OCI-M1 (cell line): ENCODE measurements at regions not wholly inside any gene's neighbourhood (a gene's known extent, or its start where the extent isn't known, plus 50 kb on each side); places are given as distances from the start of the nearest gene placed in this dataset.
"Not testable (repeated sequence)": the region's sequence is repeated elsewhere in the genome, so short reads cannot be mapped to it uniquely, and the experiment has no call there.

Experiments
- DNase-seq: peaks from one replicate; lab custom pipeline; 2025; lab: John Stamatoyannopoulos, UW

DNA sequence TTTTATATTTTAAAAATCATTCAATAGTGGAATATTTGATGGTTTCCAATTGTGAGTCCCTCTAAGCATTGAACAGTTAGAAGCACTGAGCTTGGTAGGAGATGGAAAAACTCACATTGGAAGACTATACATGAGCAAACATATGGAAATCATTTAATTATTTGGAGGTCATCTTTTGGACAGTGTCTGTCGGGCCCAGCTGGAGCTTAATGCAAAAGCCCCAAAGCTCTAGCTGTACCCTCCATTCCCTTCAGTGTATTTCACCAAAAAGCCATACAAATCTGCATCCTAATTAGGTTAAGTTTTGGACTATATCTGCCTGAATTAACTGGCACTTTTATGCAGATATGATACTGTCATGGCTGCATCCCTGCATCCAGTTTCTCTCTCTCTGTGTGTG, 365.7 kb downstream of the FLRT2 start:
- DNase-seq = no peak

GRCh38 chr14:85892251-85892650, 362.3 kb downstream of the FLRT2 start:
- no peak for DNase-seq

- DNase-seq = no peak
Measured at GRCh38 chr14:85883966-85884365, 354.0 kb downstream of the FLRT2 start.

DNA sequence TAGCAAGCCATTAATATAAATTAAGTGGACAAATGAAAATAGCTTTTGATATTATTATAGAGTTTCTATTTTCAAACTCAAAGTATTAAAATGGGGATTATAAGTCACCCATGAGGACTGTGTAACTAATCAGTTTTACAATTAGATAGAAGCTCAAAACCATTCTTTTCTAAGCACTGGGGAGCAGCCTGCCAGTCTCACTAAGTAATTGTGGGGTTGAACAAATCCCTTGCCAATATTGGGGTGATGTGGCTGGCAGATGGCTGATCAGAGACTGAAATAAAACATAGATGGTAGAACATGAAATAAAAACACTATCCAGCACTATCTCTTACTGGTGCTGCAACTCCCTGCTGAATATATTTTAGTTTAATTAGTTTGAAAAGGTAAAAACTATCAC, 353.2 kb downstream of the FLRT2 start:
- DNase-seq = no peak

- no peak for DNase-seq
Measured at GRCh38 chr14:85881935-85882334, 352.0 kb downstream of the FLRT2 start.

- DNase-seq = no peak
Measured at GRCh38 chr14:85878874-85879273, 348.9 kb downstream of the FLRT2 start.

DNA sequence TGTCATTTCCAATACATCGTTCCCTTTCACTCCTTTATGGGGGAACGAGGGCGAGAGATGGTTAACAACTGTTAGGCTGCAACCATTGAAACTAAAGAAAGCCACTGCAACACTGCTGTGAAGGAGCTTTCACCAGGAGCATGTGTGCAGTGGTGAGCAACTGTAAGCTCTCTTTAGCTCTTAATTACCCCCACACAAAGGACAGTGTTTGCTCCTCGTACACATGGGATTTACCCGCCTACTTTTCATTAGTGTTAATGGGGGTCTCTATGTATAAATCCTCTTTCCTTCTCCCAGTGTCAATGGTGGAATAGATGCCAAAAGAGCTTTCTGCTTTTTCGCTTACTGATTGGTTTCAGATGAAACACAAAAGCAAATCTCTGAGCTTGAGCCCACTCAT, 343.1 kb downstream of the FLRT2 start:
- DNase-seq = no peak

DNA sequence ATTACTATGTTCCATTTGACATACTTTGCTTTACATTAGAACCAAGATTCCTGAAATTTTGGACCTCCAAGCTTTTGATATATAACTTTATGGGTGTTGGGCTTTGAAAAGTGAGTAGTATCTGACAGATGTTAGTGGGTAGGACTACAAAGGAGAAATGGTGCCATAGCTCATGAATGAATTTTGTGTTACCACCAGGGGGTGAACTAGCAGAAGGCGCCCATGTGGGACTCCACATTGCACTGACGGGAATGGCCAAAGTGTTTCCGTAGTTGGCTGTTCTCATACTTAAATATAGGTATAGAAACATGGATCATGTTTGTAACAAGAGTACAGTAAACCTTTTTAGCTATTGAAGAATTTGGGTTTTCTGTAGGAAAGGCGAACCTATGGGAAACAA, 337.5 kb downstream of the FLRT2 start:
- peak; percentile 6 for DNase-seq

- no peak for DNase-seq
Measured at GRCh38 chr14:85865701-85866100, 335.8 kb downstream of the FLRT2 start.

GRCh38 chr14:85858634-85859033, 328.7 kb downstream of the FLRT2 start:
- no peak for DNase-seq

- peak; percentile 40 for DNase-seq
Measured at GRCh38 chr14:85856430-85856829, 326.5 kb downstream of the FLRT2 start.

DNA sequence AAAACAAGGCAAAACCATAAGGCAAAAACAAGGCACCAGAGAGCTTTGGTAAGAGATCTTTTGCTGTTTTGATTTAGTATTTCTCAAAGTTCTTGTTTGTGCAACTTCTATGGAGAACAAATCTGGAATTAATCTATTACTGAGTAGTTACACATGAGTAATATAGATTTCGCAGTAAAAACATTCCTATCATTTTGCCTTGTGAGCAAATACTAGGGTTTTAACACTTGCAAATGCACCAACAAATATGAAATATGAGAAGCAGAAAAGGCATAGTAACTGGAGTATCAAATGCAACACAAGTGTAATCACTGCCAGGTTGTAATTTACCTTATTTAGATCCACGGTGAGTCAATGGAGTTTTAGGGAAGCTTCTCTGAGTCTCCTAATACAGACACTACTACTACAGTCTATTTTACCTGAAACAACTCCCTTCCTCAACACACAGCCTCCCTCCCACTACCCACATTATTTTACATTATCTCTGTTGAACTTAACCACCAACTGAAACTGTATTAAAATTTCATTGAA, 324.1 kb downstream of the FLRT2 start:
- DNase-seq = no peak

- peak; percentile 69 for DNase-seq
Measured at GRCh38 chr14:85852906-85853305, 323.0 kb downstream of the FLRT2 start.

- peak; percentile 11 for DNase-seq
Measured at GRCh38 chr14:85852123-85852522, 322.2 kb downstream of the FLRT2 start.

DNA sequence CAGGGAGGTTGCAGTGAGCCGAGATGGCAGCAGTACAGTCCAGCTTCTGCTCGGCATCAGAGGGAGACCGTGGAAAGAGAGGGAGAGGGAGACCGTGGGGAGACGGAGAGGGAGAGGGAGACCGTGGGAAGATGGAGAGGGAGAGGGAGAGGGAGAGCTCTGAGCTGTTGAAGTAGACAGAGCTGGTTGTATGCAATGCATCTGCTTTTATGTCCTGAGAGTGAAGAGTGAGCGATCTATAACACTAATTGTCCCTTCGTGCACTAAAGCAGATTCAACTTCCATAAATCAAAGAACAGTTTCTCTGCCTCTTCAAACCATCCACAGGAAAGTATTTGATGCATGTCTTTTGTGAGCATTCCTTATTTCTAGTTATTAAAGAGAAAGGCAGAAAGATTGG, 300.6 kb downstream of the FLRT2 start:
- DNase-seq = not testable (repeated sequence)

DNA sequence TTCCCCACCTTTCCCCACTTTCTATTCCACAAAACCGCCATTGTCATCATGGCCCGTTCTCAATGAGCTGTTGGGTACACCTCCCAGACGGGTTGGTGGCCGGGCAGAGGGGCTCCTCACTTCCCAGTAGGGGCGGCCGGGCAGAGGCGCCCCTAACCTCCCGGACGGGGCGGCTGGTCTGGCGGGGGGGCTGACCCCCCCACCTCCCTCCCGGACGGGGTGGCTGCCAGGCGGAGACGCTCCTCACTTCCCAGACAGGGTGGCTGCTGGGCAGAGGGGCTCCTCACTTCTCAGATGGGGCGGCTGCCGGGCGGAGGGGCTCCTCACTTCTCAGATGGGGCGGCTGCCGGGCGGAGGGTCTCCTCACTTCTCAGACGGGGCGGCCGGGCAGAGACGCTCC, 299.7 kb downstream of the FLRT2 start:
- not testable (repeated sequence) for DNase-seq

DNA sequence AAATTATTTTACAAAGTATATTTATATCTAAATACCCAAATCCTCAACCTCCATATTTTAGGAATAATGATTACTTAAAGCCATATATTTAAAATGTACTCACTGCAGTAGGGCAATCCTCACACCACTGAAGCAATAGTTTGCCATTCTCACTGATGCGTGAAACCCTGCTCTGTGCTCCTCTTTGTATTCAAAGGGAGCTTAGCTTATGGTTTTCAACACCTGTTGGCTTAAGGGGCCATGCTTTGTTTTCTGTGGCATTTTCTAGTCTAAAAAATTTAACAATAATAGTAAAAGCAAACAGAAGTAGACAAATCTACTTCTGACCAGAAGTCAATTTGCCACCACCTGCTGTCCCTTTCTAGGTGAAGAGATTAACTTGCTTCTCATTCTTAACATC, 294.6 kb downstream of the FLRT2 start:
- DNase-seq = no peak

DNA sequence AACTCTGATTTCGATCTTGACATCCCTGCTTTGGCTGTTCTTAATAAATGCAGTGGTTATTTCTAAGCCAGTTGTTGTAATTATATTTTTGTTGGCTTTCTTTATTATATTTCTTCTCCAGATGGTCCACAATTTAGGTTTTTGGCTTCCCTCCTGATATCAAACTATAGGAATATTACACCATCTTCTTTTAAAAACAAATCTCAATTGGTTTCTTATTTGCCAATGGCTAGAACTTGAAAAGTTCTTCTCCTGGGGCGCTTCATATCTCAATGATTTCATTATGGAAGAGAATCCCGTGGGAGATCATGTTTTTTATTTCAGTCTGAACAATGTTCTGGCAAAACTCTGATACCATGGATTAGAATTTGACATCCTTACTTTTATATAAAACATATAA, 292.3 kb downstream of the FLRT2 start:
- no peak for DNase-seq

GRCh38 chr14:85817430-85817829, 287.5 kb downstream of the FLRT2 start:
- DNase-seq = no peak

DNA sequence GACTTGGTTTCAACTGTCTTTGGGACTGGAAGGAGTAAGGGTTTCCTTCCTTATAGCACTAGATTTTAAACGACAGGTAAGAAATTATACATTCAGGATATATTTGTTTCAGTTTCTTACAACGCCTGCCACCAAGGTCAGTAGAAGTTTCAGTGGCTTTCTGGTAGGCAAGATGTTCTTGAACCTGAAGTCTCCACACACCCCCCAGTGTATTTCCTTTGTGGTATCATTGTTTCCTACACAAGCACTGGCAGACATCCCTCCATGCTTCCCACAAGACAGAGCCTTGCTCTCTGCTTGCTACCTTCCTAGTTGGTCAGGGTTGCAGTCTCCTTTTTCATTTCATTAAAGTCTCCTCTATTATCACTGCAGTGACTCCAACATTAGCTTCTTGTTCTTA, 283.1 kb downstream of the FLRT2 start:
- DNase-seq = no peak

- no peak for DNase-seq
Measured at GRCh38 chr14:85811340-85811739, 281.4 kb downstream of the FLRT2 start.

- DNase-seq = no peak
Measured at GRCh38 chr14:85799668-85800067, 269.7 kb downstream of the FLRT2 start.

DNA sequence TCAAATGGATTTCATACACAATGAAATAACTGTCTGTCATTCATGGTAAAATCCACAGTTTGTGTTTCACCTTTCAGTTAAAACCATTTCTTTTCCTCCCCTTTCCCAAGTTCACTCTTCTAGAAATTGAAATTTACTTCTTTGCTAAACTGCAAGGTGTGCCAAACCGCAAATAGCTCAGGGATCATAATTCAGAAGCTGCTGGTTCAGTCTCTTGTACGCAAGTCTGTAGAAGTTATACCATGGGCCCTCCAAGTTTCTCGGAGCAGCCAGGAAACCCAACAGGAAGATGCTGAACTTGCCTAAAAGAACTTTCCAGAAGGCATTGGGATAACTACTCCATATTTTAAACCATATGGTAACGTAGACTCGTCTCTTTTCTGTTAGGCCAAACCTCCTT, 268.9 kb downstream of the FLRT2 start:
- DNase-seq = no peak

DNA sequence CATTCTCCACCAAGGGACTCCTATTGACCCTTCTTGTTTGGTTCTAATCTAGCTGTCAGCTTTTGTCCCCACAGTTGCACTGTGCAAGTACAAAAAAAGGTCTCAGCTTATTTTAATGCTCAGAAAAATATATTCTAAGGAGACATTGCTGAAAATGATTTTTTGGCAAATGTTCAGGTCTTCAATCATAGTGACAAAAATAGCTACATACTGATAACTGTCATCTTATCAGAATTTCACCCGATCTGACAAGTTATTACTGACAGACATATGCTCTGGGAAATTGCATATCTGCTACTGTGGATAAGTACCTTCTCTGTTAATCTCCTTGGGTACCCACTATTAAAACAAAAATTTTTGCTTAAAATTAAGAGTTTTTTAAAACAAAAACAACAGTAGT, 263.6 kb downstream of the FLRT2 start:
- DNase-seq = no peak

DNA sequence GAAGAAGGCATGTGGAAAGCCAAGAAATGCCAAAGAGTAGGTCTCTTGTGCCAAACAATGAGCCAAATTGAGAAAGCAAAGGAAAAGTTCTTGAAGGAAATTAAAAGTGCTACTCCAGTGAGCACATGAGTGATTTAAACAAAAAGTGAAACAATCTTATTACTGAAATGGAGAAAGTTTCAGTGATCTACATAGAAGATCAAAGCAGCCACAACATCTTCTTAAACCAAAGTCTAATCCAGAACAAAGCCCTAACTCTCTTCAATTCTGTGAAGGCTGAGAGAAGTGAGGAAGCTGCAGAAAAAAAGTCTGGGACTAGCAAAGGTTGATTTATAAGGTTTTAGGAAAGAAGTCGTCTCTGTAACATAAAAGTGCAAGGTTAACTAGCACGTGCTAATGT, 259.6 kb downstream of the FLRT2 start:
- no peak for DNase-seq
